ENCODE measurements at regions not wholly inside any gene's neighbourhood (a gene's known extent, or its start where the extent isn't known, plus 50 kb on each side); places are given as distances from the start of the nearest gene placed in this dataset.

DNA sequence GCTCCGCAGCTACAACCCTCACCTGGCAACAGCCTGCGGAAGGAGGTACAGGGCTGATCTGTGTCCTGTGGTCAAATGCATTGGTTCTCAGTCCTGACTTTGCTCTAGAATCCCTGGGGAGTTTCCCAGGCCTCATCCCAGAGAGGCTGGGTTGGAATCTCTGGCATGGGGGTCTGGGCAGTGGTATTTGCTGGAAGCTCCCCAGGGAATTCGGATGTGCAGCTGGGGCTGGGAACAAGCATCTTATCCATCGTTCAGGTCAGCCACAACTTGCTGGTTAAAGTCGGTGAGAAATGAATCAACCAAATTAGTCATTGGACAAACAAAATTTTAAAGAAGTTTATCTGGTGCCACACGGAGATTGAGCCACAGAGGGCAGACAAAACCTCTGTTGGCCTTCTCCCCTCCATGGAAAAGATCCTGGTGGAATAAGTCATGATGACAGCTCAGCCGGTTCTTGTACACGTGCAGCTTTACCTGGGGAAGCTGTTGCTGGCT lies 231.2 kb downstream of the FOXL1 start:
- Mint-ChIP-seq H3K27me3 (ENCODE audit: low read depth in 2 of 2) (peaks cover 9 to 19% of the 10 kb centered on the region in 2 donors), H3K9me3 (no peaks in the 10 kb centered on the region), H3K36me3 (no peaks in the 10 kb centered on the region), H3K4me3 (no peak overlapping the region), H3K27ac (no peak overlapping the region), H3K4me1 (no peaks in the 10 kb centered on the region)
- intact Hi-C loops (cut with micrococcal nuclease): no loop called here
- no peaks in the 10 kb centered on the region for H3K9me3 ChIP-seq (ENCODE audit: control insufficient read depth, insufficient read depth, low read length)
- no peak for DNase-seq
- H3K4me3 ChIP-seq (ENCODE audit: low read length): no peak overlapping the region
- TF ChIP-seq, protein P1, sequence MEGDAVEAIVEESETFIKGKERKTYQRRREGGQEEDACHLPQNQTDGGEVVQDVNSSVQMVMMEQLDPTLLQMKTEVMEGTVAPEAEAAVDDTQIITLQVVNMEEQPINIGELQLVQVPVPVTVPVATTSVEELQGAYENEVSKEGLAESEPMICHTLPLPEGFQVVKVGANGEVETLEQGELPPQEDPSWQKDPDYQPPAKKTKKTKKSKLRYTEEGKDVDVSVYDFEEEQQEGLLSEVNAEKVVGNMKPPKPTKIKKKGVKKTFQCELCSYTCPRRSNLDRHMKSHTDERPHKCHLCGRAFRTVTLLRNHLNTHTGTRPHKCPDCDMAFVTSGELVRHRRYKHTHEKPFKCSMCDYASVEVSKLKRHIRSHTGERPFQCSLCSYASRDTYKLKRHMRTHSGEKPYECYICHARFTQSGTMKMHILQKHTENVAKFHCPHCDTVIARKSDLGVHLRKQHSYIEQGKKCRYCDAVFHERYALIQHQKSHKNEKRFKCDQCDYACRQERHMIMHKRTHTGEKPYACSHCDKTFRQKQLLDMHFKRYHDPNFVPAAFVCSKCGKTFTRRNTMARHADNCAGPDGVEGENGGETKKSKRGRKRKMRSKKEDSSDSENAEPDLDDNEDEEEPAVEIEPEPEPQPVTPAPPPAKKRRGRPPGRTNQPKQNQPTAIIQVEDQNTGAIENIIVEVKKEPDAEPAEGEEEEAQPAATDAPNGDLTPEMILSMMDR (IDR thresholded peaks at IDR 0.05): no peak
- H3K27ac ChIP-seq (ENCODE audit: low read length): no peak overlapping the region
- no peak for ATAC-seq
- 83% methylated on average over 8 of the region's 8 CpGs for WGBS (ENCODE audit: insufficient coverage)
- no peaks in the 10 kb centered on the region for H3K4me1 ChIP-seq (ENCODE audit: control insufficient read depth, insufficient read depth, low read length)
- no peaks in the 10 kb centered on the region for H3K36me3 ChIP-seq (ENCODE audit: control insufficient read depth, insufficient read depth, low read length)
- H3K27me3 ChIP-seq (ENCODE audit: control insufficient read depth, insufficient read depth, low read length): no peaks in the 10 kb centered on the region

DNA sequence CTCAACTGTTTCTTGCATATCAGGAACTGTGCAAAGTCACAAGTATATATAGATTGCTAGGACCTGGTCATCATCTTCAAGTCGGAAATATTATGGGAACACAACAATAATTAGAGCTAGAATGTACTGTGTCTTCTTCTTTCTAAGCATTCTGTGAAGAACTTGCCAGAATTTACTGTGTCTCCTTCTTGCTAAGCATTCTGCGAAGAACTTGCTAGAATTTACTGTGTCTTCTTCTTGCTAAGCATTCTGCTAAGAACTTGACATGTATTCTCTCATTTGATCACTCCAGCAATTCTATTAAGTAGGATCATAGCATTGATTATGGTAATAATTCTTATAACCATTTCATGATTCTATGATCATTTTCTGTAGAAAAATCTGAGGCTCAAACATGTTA lies 231.7 kb downstream of the FOXL1 start:
- H3K27me3 ChIP-seq (ENCODE audit: control insufficient read depth, insufficient read depth, low read length): no peaks in the 10 kb centered on the region
- DNase-seq (no peak), ATAC-seq (no peak)
- no peak overlapping the region for H3K27ac Mint-ChIP-seq
- TF ChIP-seq, protein P1 (IDR thresholded peaks at IDR 0.05): no peak
- no peak overlapping the region for H3K27ac ChIP-seq (ENCODE audit: low read length)
- WGBS (ENCODE audit: insufficient coverage): 82% methylated on average over 2 of the region's 2 CpGs
- H3K27me3 Mint-ChIP-seq (ENCODE audit: low read depth in 2 of 2): peaks cover 9 to 19% of the 10 kb centered on the region in 2 donors
- H3K4me1 ChIP-seq (ENCODE audit: control insufficient read depth, insufficient read depth, low read length): no peaks in the 10 kb centered on the region
- intact Hi-C loops (cut with micrococcal nuclease): no loop called here
- H3K4me1 Mint-ChIP-seq: no peaks in the 10 kb centered on the region
- H3K4me3 ChIP-seq (ENCODE audit: low read length): no peak overlapping the region
- H3K9me3 Mint-ChIP-seq: no peaks in the 10 kb centered on the region
- no peaks in the 10 kb centered on the region for H3K36me3 Mint-ChIP-seq
- H3K9me3 ChIP-seq (ENCODE audit: control insufficient read depth, insufficient read depth, low read length): no peaks in the 10 kb centered on the region
- no peak overlapping the region for H3K4me3 Mint-ChIP-seq
- H3K36me3 ChIP-seq (ENCODE audit: control insufficient read depth, insufficient read depth, low read length): no peaks in the 10 kb centered on the region

GRCh38 chr16:86812363-86812970 lies 234.1 kb downstream of the FOXL1 start:
- H3K4me1 ChIP-seq (ENCODE audit: control insufficient read depth, insufficient read depth, low read length): no peaks in the 10 kb centered on the region
- Mint-ChIP-seq H3K27ac (no peak overlapping the region), H3K9me3 (no peaks in the 10 kb centered on the region), H3K27me3 (ENCODE audit: low read depth in 2 of 2) (peaks cover 2 to 17% of the 10 kb centered on the region in 2 donors), H3K4me1 (no peaks in the 10 kb centered on the region), H3K4me3 (no peak overlapping the region), H3K36me3 (no peaks in the 10 kb centered on the region)
- H3K27me3 ChIP-seq (ENCODE audit: control insufficient read depth, insufficient read depth, low read length): no peaks in the 10 kb centered on the region
- H3K27ac ChIP-seq (ENCODE audit: low read length): no peak overlapping the region
- no peaks in the 10 kb centered on the region for H3K36me3 ChIP-seq (ENCODE audit: control insufficient read depth, insufficient read depth, low read length)
- DNase-seq (no peak), ATAC-seq (no peak)
- H3K4me3 ChIP-seq (ENCODE audit: low read length): no peak overlapping the region
- 56% methylated on average over 2 of the region's 2 CpGs for WGBS (ENCODE audit: insufficient coverage)
- H3K9me3 ChIP-seq (ENCODE audit: control insufficient read depth, insufficient read depth, low read length): no peaks in the 10 kb centered on the region
- TF ChIP-seq, protein P1 (IDR thresholded peaks at IDR 0.05): no peak
- intact Hi-C loops (cut with micrococcal nuclease): no loop called here

DNA sequence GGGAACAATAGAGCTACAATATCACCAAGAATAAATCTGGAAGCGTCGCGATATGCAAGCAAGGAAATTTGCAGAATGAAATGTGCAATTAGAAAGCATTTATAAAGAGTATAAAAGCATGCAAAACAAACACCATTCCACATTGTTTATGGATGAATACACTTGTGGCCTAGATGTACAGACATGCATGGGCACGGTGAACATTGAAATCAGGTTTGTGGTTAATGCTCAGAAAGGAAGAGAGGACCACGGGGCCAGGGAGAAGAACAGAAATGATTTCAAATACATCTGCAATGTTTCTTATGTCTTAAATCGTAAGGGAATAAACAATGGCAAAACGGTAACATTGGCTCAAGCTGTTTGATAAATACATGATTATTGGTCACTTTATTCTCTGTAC lies 235.9 kb downstream of the FOXL1 start:
- H3K36me3 ChIP-seq (ENCODE audit: control insufficient read depth, insufficient read depth, low read length): no peaks in the 10 kb centered on the region
- Mint-ChIP-seq H3K9me3 (no peaks in the 10 kb centered on the region), H3K27me3 (ENCODE audit: low read depth in 2 of 2) (peaks cover 2 to 27% of the 10 kb centered on the region in 2 donors), H3K36me3 (no peaks in the 10 kb centered on the region), H3K4me3 (no peak overlapping the region), H3K4me1 (no peaks in the 10 kb centered on the region), H3K27ac (no peak overlapping the region)
- H3K27ac ChIP-seq (ENCODE audit: low read length): no peak overlapping the region
- TF ChIP-seq, protein P1 (IDR thresholded peaks at IDR 0.05): no peak
- ATAC-seq (no peak), DNase-seq (no peak)
- H3K4me3 ChIP-seq (ENCODE audit: low read length): no peak overlapping the region
- H3K9me3 ChIP-seq (ENCODE audit: control insufficient read depth, insufficient read depth, low read length): no peaks in the 10 kb centered on the region
- WGBS (ENCODE audit: insufficient coverage): 74% methylated on average over 4 of the region's 7 CpGs
- H3K27me3 ChIP-seq (ENCODE audit: control insufficient read depth, insufficient read depth, low read length): no peaks in the 10 kb centered on the region
- intact Hi-C loops (cut with micrococcal nuclease): no loop called here
- no peaks in the 10 kb centered on the region for H3K4me1 ChIP-seq (ENCODE audit: control insufficient read depth, insufficient read depth, low read length)

Data from natural killer cell (primary cell).